ENCODE measurements at regions not wholly inside any gene's neighbourhood (a gene's known extent, or its start where the extent isn't known, plus 50 kb on each side); places are given as distances from the start of the nearest gene placed in this dataset.

- no peak overlapping the region for H3K4me3 ChIP-seq (ENCODE audit: low read length)
- no peaks in the 10 kb centered on the region for H3K27me3 ChIP-seq (ENCODE audit: insufficient read depth, low read length)
- H3K9me3 ChIP-seq (ENCODE audit: insufficient read depth, low read depth, low read length), result no peaks in the 10 kb centered on the region
- H3K27ac ChIP-seq (ENCODE audit: low read depth, low read length), result no peak overlapping the region
- H3K4me1 ChIP-seq (ENCODE audit: insufficient read depth, low read length), result peaks cover 18% of the 10 kb centered on the region
- 71% methylated on average over 4 of the region's 4 CpGs for WGBS
- H3K9ac ChIP-seq (ENCODE audit: low read depth, low read length), result no peak overlapping the region
- H3K36me3 ChIP-seq (ENCODE audit: insufficient read depth, low read length), result no peaks in the 10 kb centered on the region
Measured at GRCh38 chr3:70840106-70840870, 527.9 kb upstream of the MDFIC2 start.

- Histone ChIP-seq H3K4me3 (ENCODE audit: low read length) (no peak overlapping the region), H3K27ac (ENCODE audit: low read depth, low read length) (no peak overlapping the region), H3K9ac (ENCODE audit: low read depth, low read length) (no peak overlapping the region), H3K9me3 (ENCODE audit: insufficient read depth, low read depth, low read length) (no peaks in the 10 kb centered on the region), H3K36me3 (ENCODE audit: insufficient read depth, low read length) (no peaks in the 10 kb centered on the region), H3K4me1 (ENCODE audit: insufficient read depth, low read length) (peaks cover 7% of the 10 kb centered on the region), H3K27me3 (ENCODE audit: insufficient read depth, low read length) (no peaks in the 10 kb centered on the region)
- WGBS, result 69% methylated on average over 6 of the region's 7 CpGs
Measured at GRCh38 chr3:70833239-70833960, 521.0 kb upstream of the MDFIC2 start.

- no peak overlapping the region for H3K9ac ChIP-seq (ENCODE audit: low read depth, low read length)
- no peak overlapping the region for H3K27ac ChIP-seq (ENCODE audit: low read depth, low read length)
Measured at GRCh38 chr3:70832834-70833205, 520.4 kb upstream of the MDFIC2 start.

GRCh38 chr3:70832089-70832833 is 519.8 kb upstream of the MDFIC2 start:
- H3K9ac ChIP-seq (ENCODE audit: low read depth, low read length), result no peak overlapping the region
- H3K27me3 ChIP-seq (ENCODE audit: insufficient read depth, low read length), result no peaks in the 10 kb centered on the region
- 96% methylated on average over 4 of the region's 5 CpGs for WGBS
- H3K9me3 ChIP-seq (ENCODE audit: insufficient read depth, low read depth, low read length), result no peaks in the 10 kb centered on the region
- no peaks in the 10 kb centered on the region for H3K36me3 ChIP-seq (ENCODE audit: insufficient read depth, low read length)
- H3K4me3 ChIP-seq (ENCODE audit: low read length), result no peak overlapping the region
- H3K27ac ChIP-seq (ENCODE audit: low read depth, low read length), result no peak overlapping the region
- H3K4me1 ChIP-seq (ENCODE audit: insufficient read depth, low read length), result peaks cover 7% of the 10 kb centered on the region

More at GRCh38 chr3:70832834-70833205, 520.4 kb upstream of the MDFIC2 start:
- Histone ChIP-seq H3K4me3 (ENCODE audit: low read length) (no peak overlapping the region), H3K4me1 (ENCODE audit: insufficient read depth, low read length) (peaks cover 7% of the 10 kb centered on the region), H3K36me3 (ENCODE audit: insufficient read depth, low read length) (no peaks in the 10 kb centered on the region), H3K9me3 (ENCODE audit: insufficient read depth, low read depth, low read length) (no peaks in the 10 kb centered on the region), H3K27me3 (ENCODE audit: insufficient read depth, low read length) (no peaks in the 10 kb centered on the region)

- Histone ChIP-seq H3K4me3 (ENCODE audit: low read length) (no peak overlapping the region), H3K27ac (ENCODE audit: low read depth, low read length) (no peak overlapping the region), H3K4me1 (ENCODE audit: insufficient read depth, low read length) (peaks cover 7% of the 10 kb centered on the region), H3K27me3 (ENCODE audit: insufficient read depth, low read length) (no peaks in the 10 kb centered on the region), H3K36me3 (ENCODE audit: insufficient read depth, low read length) (no peaks in the 10 kb centered on the region), H3K9me3 (ENCODE audit: insufficient read depth, low read depth, low read length) (no peaks in the 10 kb centered on the region), H3K9ac (ENCODE audit: low read depth, low read length) (no peak overlapping the region)
- 96% methylated on average over 6 of the region's 6 CpGs for WGBS
Measured at GRCh38 chr3:70829092-70829491, 516.7 kb upstream of the MDFIC2 start.

GRCh38 chr3:70824773-70825172 is 512.3 kb upstream of the MDFIC2 start:
- Histone ChIP-seq H3K4me1 (ENCODE audit: insufficient read depth, low read length) (no peaks in the 10 kb centered on the region), H3K9ac (ENCODE audit: low read depth, low read length) (no peak overlapping the region), H3K36me3 (ENCODE audit: insufficient read depth, low read length) (no peaks in the 10 kb centered on the region), H3K27ac (ENCODE audit: low read depth, low read length) (no peak overlapping the region), H3K27me3 (ENCODE audit: insufficient read depth, low read length) (no peaks in the 10 kb centered on the region), H3K9me3 (ENCODE audit: insufficient read depth, low read depth, low read length) (no peaks in the 10 kb centered on the region), H3K4me3 (ENCODE audit: low read length) (no peak overlapping the region)
- WGBS, result no CpG with 5 or more reads among the region's 1 CpG

GRCh38 chr3:70824078-70824477 is 511.6 kb upstream of the MDFIC2 start:
- Histone ChIP-seq H3K9ac (ENCODE audit: low read depth, low read length) (no peak overlapping the region), H3K36me3 (ENCODE audit: insufficient read depth, low read length) (no peaks in the 10 kb centered on the region)
- 98% methylated on average over 2 of the region's 2 CpGs for WGBS

GRCh38 chr3:70823622-70824021 is 511.2 kb upstream of the MDFIC2 start:
- no peaks in the 10 kb centered on the region for H3K9me3 ChIP-seq (ENCODE audit: insufficient read depth, low read depth, low read length)
- WGBS, result 90% methylated on average over 3 of the region's 3 CpGs
- H3K36me3 ChIP-seq (ENCODE audit: insufficient read depth, low read length), result no peaks in the 10 kb centered on the region
- H3K27me3 ChIP-seq (ENCODE audit: insufficient read depth, low read length), result no peaks in the 10 kb centered on the region
- H3K9ac ChIP-seq (ENCODE audit: low read depth, low read length), result no peak overlapping the region
- H3K4me1 ChIP-seq (ENCODE audit: insufficient read depth, low read length), result no peaks in the 10 kb centered on the region
- H3K4me3 ChIP-seq (ENCODE audit: low read length), result no peak overlapping the region
- no peak overlapping the region for H3K27ac ChIP-seq (ENCODE audit: low read depth, low read length)

More at GRCh38 chr3:70824078-70824477, 511.6 kb upstream of the MDFIC2 start:
- Histone ChIP-seq H3K9me3 (ENCODE audit: insufficient read depth, low read depth, low read length) (no peaks in the 10 kb centered on the region), H3K27me3 (ENCODE audit: insufficient read depth, low read length) (no peaks in the 10 kb centered on the region), H3K4me3 (ENCODE audit: low read length) (no peak overlapping the region), H3K27ac (ENCODE audit: low read depth, low read length) (no peak overlapping the region), H3K4me1 (ENCODE audit: insufficient read depth, low read length) (no peaks in the 10 kb centered on the region)

- no peaks in the 10 kb centered on the region for H3K27me3 ChIP-seq (ENCODE audit: insufficient read depth, low read length)
- 98% methylated on average over 6 of the region's 7 CpGs for WGBS
Measured at GRCh38 chr3:70822669-70823068, 510.2 kb upstream of the MDFIC2 start.

GRCh38 chr3:70821602-70822001 is 509.2 kb upstream of the MDFIC2 start:
- H3K27me3 ChIP-seq (ENCODE audit: insufficient read depth, low read length), result no peaks in the 10 kb centered on the region
- no peak overlapping the region for H3K27ac ChIP-seq (ENCODE audit: low read depth, low read length)
- WGBS, result 90% methylated on average over 4 of the region's 4 CpGs
- no peak overlapping the region for H3K9ac ChIP-seq (ENCODE audit: low read depth, low read length)
- no peaks in the 10 kb centered on the region for H3K36me3 ChIP-seq (ENCODE audit: insufficient read depth, low read length)
- H3K4me1 ChIP-seq (ENCODE audit: insufficient read depth, low read length), result no peaks in the 10 kb centered on the region
- H3K9me3 ChIP-seq (ENCODE audit: insufficient read depth, low read depth, low read length), result peaks cover 10% of the 10 kb centered on the region
- H3K4me3 ChIP-seq (ENCODE audit: low read length), result no peak overlapping the region

More at GRCh38 chr3:70822669-70823068, 510.2 kb upstream of the MDFIC2 start:
- Histone ChIP-seq H3K27ac (ENCODE audit: low read depth, low read length) (no peak overlapping the region), H3K36me3 (ENCODE audit: insufficient read depth, low read length) (no peaks in the 10 kb centered on the region), H3K9ac (ENCODE audit: low read depth, low read length) (no peak overlapping the region), H3K4me3 (ENCODE audit: low read length) (no peak overlapping the region), H3K4me1 (ENCODE audit: insufficient read depth, low read length) (no peaks in the 10 kb centered on the region), H3K9me3 (ENCODE audit: insufficient read depth, low read depth, low read length) (peaks cover 4% of the 10 kb centered on the region)

- H3K27me3 ChIP-seq (ENCODE audit: insufficient read depth, low read length), result no peaks in the 10 kb centered on the region
- H3K4me3 ChIP-seq (ENCODE audit: low read length), result no peak overlapping the region
- H3K36me3 ChIP-seq (ENCODE audit: insufficient read depth, low read length), result no peaks in the 10 kb centered on the region
- H3K9ac ChIP-seq (ENCODE audit: low read depth, low read length), result no peak overlapping the region
- H3K9me3 ChIP-seq (ENCODE audit: insufficient read depth, low read depth, low read length), result peaks cover 12% of the 10 kb centered on the region
- no peak overlapping the region for H3K27ac ChIP-seq (ENCODE audit: low read depth, low read length)
- H3K4me1 ChIP-seq (ENCODE audit: insufficient read depth, low read length), result no peaks in the 10 kb centered on the region
- no CpG with 5 or more reads among the region's 1 CpG for WGBS
Measured at GRCh38 chr3:70820397-70820796, 508.0 kb upstream of the MDFIC2 start.

Measured in HUES64 (cell line).